H7 (cell line): ENCODE measurements at regions not wholly inside any gene's neighbourhood (a gene's known extent, or its start where the extent isn't known, plus 50 kb on each side); places are given as distances from the start of the nearest gene placed in this dataset.
A peak's percentile ranks its signal among the peaks of the same experiment; 100 is the strongest.
"Not testable (repeated sequence)": the region's sequence is repeated elsewhere in the genome, so short reads cannot be mapped to it uniquely, and the experiment has no call there.

ENCODE experiments used
- DNase-seq: peaks from one replicate; pipeline ENCODE4 v3.0.0; 2012
- H3K27me3 ChIP-seq: 2 replicates; pipeline ENCODE4 v1.6.0; 2011; ENCODE audit warnings: mild to moderate bottlenecking, low read length; ENCODE audit not compliant: control insufficient read depth, insufficient read depth
- H3K36me3 ChIP-seq: replicated peaks from 2 replicates; pipeline ENCODE4 v1.5.1; 2011; ENCODE audit warnings: low read length; ENCODE audit not compliant: control insufficient read depth, insufficient read depth
- H3K4me3 ChIP-seq: 2 replicates; pipeline ENCODE4 v1.5.1; 2011; ENCODE audit warnings: low read depth, mild to moderate bottlenecking, control low read depth, low read length, moderate library complexity; ENCODE audit not compliant: insufficient read depth

GRCh38 chr2:55124682-55125081 is 74.4 kb upstream of the RTN4 start:
- not testable (repeated sequence) for H3K27me3 ChIP-seq, DNase-seq, H3K4me3 ChIP-seq, H3K36me3 ChIP-seq

DNA sequence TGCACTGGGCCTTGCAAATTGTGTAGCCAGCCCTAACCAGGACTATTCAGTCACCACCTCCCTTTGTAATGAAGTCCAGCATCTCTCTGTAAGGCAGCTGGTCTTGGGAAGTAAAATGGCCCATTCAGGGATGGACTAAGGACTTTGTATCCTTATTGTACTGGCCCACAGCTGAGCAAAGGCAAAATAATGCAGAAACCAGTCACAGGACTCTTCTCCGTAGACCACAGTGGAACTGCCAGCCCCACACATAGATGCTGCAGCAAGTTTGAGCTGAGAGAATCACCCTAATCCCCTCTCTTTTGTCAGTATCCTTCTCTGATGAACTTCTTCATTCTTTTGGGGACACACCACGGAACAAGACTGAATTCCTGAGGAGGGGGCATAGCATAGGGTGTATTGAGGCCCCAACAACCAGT is 73.6 kb upstream of the RTN4 start:
- Histone ChIP-seq H3K4me3 (no peak overlapping the region), H3K27me3 (no peaks in the 10 kb centered on the region), H3K36me3 (no peaks in the 10 kb centered on the region)
- no peak for DNase-seq

GRCh38 chr2:55120634-55121359 is 70.5 kb upstream of the RTN4 start:
- Histone ChIP-seq H3K4me3 (no peak overlapping the region), H3K27me3 (no peaks in the 10 kb centered on the region), H3K36me3 (no peaks in the 10 kb centered on the region)
- no peak for DNase-seq

DNA sequence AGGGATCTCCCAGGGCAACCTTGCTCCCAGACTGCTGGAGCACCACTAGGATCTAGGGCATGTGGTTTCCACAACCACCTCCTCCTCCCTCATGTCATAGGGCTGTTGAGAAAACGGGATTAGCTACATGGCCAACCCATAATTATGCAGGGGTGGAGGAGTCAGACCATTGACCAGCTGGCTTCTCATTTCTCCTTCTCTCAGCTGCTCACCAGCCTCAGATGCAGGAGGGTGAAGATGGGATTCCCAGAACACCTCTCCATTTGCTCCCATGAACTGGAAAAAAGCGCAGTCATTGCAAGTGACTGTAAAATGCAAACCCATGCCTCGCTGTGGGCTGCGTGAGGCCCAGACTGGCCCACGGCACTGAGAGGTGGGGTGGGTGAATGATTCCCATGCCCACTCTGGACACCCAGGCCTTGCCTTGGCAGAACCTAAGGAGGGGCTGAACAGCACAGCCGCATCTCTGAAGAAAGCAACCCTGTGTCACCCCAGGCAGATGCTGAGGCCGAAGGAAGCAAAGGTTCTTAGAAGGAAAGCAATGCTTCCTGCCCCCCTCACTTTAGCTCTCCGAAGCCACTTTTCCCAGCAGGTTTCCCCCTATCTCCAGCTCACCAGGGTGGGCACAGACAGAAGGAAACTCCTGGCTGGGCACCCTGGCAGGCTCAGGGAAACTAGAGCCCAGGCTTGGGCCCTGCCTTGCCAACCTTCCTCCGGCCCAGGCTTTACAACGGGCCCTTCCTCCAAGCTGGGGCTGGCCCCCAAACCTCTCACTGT is 69.6 kb upstream of the RTN4 start:
- no peaks in the 10 kb centered on the region for H3K27me3 ChIP-seq
- no peak for DNase-seq
- H3K4me3 ChIP-seq: no peak overlapping the region
- no peaks in the 10 kb centered on the region for H3K36me3 ChIP-seq

- no peaks in the 10 kb centered on the region for H3K36me3 ChIP-seq
- H3K27me3 ChIP-seq: no peaks in the 10 kb centered on the region
- no peak overlapping the region for H3K4me3 ChIP-seq
- DNase-seq: no peak
Observed at GRCh38 chr2:55118643-55119083, 68.4 kb upstream of the RTN4 start.

- Histone ChIP-seq H3K36me3 (no peaks in the 10 kb centered on the region), H3K27me3 (no peaks in the 10 kb centered on the region), H3K4me3 (no peak overlapping the region)
- no peak for DNase-seq
Observed at GRCh38 chr2:55116966-55117365, 66.7 kb upstream of the RTN4 start.

GRCh38 chr2:55116598-55116964 is 66.3 kb upstream of the RTN4 start:
- DNase-seq: no peak
- no peaks in the 10 kb centered on the region for H3K27me3 ChIP-seq
- no peak overlapping the region for H3K4me3 ChIP-seq
- no peaks in the 10 kb centered on the region for H3K36me3 ChIP-seq

DNA sequence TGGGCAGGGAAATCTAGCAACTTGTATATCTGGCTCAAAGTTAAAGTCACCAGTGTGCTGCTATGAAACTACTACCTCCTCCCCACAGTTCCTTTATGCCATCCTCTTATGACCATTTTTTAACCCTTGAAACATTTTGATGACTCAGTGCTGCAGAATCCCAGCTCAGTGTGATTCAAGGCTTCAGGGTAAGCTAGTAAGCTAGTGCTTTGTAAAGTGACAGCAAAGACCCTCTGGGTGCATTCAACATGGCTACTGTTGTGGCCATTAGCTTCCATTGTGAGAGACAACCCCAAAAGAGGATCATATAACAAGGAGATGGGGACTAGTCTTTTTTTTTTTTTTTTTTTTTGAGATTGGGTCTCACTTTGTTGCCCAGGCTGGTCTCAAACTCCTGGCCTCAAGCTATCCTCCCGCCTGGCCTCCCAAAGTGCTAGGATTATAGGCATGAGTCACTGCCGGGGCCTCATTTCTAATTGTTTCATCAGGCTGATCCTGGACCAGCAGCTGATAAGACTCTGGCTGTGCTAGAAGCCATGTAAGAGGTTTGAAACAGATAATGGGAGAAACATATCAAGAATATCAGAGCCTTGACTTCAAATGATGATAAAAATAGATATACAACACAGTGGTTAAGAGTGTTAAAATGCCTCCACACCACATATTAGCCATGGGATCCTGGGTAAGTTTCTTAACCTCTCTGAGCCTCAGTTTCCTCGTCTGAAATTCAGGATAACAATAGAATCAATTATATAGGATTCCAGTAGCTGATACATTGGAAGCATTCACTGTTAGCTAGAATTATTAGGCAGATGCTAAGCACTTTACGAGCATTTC is 65.7 kb upstream of the RTN4 start:
- Histone ChIP-seq H3K4me3 (no peak overlapping the region), H3K27me3 (no peaks in the 10 kb centered on the region), H3K36me3 (no peaks in the 10 kb centered on the region)
- DNase-seq: no peak

DNA sequence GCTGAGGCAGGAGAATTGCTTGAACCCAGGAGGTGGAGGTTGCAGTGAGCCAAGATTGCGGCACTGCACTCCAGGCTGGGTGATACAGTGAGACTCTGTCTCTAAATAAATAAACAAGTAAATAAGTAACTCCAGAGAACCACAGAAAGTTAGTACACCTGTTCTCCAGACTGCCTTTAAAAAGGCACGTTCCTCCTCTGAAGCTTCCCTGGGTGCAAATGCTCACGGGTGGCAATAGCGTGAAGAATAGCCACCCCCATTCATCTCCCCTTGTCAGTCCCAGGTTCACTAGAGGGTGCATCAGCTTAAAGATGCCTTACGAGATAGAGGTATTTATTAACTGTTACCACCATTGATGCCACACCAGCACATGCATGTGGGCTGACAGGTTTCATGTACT is 64.3 kb upstream of the RTN4 start:
- Histone ChIP-seq H3K27me3 (no peaks in the 10 kb centered on the region), H3K36me3 (no peaks in the 10 kb centered on the region), H3K4me3 (no peak overlapping the region)
- DNase-seq: no peak

GRCh38 chr2:55114082-55114481 is 63.8 kb upstream of the RTN4 start:
- no peak overlapping the region for H3K4me3 ChIP-seq
- H3K36me3 ChIP-seq: no peaks in the 10 kb centered on the region
- H3K27me3 ChIP-seq: no peaks in the 10 kb centered on the region
- DNase-seq: no peak

DNA sequence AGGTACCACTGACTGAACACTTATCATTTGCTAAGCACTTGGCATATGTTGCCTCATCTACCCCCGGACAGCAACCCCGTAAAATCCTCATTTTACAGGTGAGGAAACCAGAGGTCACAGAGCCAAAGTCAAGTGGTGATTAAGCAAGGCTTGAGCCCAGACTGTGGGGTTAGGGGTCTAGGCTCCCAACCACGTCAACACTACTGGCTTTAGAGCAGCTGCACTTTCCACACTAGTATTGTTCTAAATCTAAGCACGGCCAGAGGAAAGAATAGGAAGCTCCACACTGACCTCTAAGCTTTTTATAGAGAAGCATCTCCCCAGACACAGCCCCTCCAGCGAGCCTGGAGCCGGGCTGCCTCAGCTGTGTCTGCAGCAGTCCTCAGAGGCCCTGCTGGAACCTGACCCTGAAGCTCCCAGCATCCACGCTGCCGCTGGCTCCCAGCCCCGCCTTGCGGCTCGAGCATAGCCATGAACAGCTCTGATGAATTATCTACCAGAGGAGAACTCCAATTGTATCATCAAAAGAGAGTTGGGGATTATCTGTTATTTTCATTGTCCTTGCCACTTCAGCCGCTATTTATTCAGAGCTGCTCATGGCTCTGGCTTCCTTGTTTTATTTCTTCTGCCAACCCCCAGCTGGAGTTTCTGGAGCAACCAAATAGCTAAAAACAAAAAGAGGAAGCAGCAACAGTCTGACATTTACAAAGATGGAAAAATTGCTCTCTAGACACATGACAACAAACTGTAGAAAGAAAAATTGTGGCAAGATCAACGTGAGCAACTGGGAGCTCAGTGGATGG is 62.2 kb upstream of the RTN4 start:
- DNase-seq: no peak
- no peaks in the 10 kb centered on the region for H3K27me3 ChIP-seq
- no peak overlapping the region for H3K4me3 ChIP-seq
- no peaks in the 10 kb centered on the region for H3K36me3 ChIP-seq

- DNase-seq: peak; percentile 20
- Histone ChIP-seq H3K36me3 (no peaks in the 10 kb centered on the region), H3K4me3 (no peak overlapping the region), H3K27me3 (no peaks in the 10 kb centered on the region)
Observed at GRCh38 chr2:55111570-55112228, 61.4 kb upstream of the RTN4 start.

DNA sequence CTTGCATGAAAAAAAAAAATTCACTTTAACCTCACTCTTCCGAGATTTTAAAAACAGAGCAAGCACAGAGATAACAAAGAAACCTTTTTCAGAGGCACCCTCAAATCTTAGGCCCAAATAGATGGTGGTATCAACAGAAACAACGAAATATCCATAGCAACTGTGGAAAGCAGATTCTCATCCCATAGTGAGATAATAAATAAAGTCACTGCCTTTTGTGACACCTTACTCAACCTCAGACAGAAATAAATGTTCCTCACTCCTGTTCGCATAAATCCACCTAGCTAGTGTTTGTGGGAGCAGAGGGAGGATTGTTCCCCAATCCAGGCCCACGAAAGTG is 60.9 kb upstream of the RTN4 start:
- H3K36me3 ChIP-seq: no peaks in the 10 kb centered on the region
- no peak overlapping the region for H3K4me3 ChIP-seq
- no peak for DNase-seq
- no peaks in the 10 kb centered on the region for H3K27me3 ChIP-seq
